ENCODE measurements at regions not wholly inside any gene's neighbourhood (a gene's known extent, or its start where the extent isn't known, plus 50 kb on each side); places are given as distances from the start of the nearest gene placed in this dataset.

DNA sequence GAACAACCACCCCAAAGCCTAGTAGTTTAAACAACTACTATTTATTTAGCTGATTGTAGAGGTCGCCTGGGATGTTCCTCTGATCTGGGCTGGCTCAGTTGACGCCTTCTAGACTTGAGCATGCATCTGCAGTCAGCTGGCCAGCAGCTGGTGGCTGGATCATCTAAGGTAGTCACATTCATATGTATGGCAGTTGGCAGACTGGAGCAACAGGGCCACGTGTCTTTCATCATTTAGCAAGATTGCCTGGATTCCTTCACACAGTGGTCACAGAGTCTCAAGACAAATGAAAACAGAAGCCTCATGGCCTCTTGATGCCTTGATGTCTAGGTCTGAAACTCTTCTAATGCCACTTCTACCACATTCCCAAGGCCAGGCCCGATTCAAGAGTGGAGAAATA, 220.6 kb upstream of the S100G start:
- TF ChIP-seq POLR2A (IDR thresholded peaks at IDR 0.05), result no peak
- TF ChIP-seq, protein P1, sequence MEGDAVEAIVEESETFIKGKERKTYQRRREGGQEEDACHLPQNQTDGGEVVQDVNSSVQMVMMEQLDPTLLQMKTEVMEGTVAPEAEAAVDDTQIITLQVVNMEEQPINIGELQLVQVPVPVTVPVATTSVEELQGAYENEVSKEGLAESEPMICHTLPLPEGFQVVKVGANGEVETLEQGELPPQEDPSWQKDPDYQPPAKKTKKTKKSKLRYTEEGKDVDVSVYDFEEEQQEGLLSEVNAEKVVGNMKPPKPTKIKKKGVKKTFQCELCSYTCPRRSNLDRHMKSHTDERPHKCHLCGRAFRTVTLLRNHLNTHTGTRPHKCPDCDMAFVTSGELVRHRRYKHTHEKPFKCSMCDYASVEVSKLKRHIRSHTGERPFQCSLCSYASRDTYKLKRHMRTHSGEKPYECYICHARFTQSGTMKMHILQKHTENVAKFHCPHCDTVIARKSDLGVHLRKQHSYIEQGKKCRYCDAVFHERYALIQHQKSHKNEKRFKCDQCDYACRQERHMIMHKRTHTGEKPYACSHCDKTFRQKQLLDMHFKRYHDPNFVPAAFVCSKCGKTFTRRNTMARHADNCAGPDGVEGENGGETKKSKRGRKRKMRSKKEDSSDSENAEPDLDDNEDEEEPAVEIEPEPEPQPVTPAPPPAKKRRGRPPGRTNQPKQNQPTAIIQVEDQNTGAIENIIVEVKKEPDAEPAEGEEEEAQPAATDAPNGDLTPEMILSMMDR (IDR thresholded peaks at IDR 0.05), result no peak

All from thyroid gland (tissue), 4 donors.